ENCODE measurements at regions not wholly inside any gene's neighbourhood (a gene's known extent, or its start where the extent isn't known, plus 50 kb on each side); places are given as distances from the start of the nearest gene placed in this dataset.

DNA sequence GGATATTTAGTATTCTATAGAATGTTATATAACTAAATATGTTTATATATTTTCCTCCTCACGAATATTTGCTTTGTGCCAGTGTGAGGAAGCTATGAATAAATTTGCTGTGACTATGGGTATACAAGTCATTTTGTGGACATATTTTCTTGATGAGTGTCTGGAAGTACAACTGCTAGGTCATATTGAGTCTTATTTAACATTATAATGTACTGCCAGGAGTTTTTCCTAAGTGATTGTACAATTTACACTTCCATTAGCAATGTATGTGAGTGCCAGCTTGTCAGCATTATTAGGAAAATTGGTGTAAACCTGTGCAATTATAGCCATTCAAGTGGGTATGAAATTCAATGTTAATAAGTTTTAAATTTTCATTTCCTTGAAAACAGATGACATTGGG lies 1328.9 kb upstream of the TMEFF2 start:
- 44 to 72% methylated on average over 1 of the region's 1 CpG for WGBS, 2 donors
- H3K27me3 ChIP-seq = no peaks in the 10 kb centered on the region
- intact Hi-C loops (cut with DNase I) = no loop called here
- no peak overlapping the region for H3K4me3 ChIP-seq
- FAIRE-seq (no peak), ATAC-seq (no peak), DNase-seq (no peak)
- H3K36me3 ChIP-seq = no peaks in the 10 kb centered on the region
- no peaks in the 10 kb centered on the region for H3K9me3 ChIP-seq
- no peak overlapping the region for H3K27ac ChIP-seq
- TF ChIP-seq, protein P1, sequence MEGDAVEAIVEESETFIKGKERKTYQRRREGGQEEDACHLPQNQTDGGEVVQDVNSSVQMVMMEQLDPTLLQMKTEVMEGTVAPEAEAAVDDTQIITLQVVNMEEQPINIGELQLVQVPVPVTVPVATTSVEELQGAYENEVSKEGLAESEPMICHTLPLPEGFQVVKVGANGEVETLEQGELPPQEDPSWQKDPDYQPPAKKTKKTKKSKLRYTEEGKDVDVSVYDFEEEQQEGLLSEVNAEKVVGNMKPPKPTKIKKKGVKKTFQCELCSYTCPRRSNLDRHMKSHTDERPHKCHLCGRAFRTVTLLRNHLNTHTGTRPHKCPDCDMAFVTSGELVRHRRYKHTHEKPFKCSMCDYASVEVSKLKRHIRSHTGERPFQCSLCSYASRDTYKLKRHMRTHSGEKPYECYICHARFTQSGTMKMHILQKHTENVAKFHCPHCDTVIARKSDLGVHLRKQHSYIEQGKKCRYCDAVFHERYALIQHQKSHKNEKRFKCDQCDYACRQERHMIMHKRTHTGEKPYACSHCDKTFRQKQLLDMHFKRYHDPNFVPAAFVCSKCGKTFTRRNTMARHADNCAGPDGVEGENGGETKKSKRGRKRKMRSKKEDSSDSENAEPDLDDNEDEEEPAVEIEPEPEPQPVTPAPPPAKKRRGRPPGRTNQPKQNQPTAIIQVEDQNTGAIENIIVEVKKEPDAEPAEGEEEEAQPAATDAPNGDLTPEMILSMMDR (IDR thresholded peaks at IDR 0.05) = no peak
- H3K4me1 ChIP-seq = no peaks in the 10 kb centered on the region

DNA sequence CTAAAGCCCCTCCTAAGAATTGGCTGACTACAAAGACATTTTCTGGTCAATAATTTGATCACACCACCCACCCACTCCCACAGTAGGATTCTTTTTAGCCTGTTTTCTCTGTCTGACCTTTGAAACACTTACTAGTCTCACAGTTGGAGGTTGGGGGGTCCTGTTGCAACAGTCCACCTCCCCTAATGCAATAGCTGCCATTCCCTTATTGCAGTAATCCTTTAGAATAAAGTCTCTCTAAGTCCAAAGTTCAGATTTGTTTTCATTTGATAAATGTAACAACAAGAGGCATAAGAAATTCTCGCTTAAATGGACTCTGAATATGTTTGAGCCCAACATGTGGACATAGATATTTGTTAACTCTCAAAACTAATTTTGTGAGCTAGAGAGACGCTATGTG lies 1326.8 kb upstream of the TMEFF2 start:
- Histone ChIP-seq H3K4me1 (no peaks in the 10 kb centered on the region), H3K4me3 (no peak overlapping the region), H3K27ac (no peak overlapping the region), H3K36me3 (no peaks in the 10 kb centered on the region), H3K27me3 (no peaks in the 10 kb centered on the region), H3K9me3 (no peaks in the 10 kb centered on the region)
- ATAC-seq (no peak), FAIRE-seq (no peak), DNase-seq (no peak)
- intact Hi-C loops (cut with DNase I) = no loop called here
- 45 to 50% methylated on average over 2 of the region's 2 CpGs for WGBS, 2 donors
- TF ChIP-seq, protein P1 (IDR thresholded peaks at IDR 0.05) = no peak

DNA sequence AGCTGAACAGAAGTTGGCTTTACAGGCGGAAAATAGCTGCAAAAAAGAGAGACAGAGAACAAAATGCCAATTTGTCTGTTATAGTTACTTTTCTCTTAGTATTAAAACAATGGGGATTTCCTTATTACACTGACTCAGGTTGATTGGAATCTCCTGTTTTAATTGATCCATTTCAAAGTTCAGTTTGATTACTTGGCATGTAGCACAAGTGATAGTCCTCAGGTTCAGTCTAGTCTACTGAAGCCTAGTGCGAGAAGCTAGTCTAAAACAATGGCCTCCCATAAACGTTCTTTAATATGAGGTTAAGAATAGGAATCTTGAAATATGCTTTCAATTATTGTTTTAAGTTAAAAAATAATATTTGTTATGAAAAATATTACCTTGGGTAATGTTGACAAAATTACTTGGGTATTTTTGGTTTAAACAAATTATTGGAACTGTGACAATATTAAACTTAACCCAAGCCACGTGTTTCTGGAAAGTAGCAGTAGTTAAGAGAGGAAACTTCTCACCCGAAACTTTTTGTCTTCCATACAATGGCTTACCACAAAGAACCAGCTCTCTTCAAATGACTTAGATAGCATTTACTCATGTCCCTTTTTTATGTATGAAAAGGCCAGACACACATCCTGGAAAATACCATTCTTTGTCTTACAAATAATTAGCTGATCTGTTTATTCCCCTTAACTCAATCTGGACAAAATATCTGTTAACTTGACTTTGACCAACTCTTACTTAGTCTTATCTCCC lies 1326.2 kb upstream of the TMEFF2 start:
- WGBS, 2 donors = 59 to 71% methylated on average over 5 of the region's 5 CpGs
- TF ChIP-seq, protein P1 (IDR thresholded peaks at IDR 0.05) = no peak
- intact Hi-C loops (cut with DNase I) = no loop called here
- no peaks in the 10 kb centered on the region for H3K36me3 ChIP-seq
- H3K27me3 ChIP-seq = no peaks in the 10 kb centered on the region
- no peak for FAIRE-seq
- H3K27ac ChIP-seq = no peak overlapping the region
- no peak for DNase-seq
- no peaks in the 10 kb centered on the region for H3K4me1 ChIP-seq
- no peak overlapping the region for H3K4me3 ChIP-seq
- ATAC-seq = no peak
- H3K9me3 ChIP-seq = no peaks in the 10 kb centered on the region

DNA sequence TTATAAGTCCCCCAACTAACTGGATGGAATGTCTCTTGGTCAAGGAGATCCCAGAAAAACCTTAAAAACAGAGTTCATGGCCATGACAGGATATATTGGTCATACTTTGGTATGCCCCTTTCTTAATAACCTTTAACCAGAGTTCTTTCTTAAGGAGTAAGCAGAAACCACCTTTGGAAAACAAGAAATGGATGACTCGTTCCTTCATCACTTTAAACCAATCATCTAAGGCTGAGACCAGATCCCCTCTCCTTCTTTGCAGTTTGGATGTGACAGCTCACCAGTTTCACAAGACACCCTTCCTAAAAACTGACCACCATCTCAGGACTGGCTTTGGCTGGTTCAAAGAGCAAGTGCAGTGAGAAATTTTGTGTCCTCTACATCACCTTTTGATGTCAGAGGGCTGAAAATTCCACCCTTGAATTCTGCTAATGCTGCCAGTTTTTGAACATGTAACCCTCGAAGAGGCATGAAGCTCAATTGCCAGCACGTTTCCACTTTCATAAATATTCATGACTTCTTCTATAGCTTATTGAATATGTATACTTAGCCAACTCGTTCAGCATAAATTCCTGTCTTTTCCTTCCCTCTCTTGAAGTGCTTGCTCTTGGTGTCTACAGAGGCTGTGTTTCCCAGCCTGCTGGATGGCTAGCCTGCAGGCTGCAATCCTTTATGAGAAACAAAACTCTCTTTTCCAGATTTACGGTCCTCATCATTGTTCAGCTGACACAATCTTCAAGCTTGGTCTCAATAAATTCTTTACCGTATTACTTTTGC lies 1323.5 kb upstream of the TMEFF2 start:
- DNase-seq = no peak
- H3K9me3 ChIP-seq = no peaks in the 10 kb centered on the region
- intact Hi-C loops (cut with DNase I) = no loop called here
- H3K27me3 ChIP-seq = no peaks in the 10 kb centered on the region
- 49 to 70% methylated on average over 6 of the region's 6 CpGs for WGBS, 2 donors
- no peak for FAIRE-seq
- no peak overlapping the region for H3K27ac ChIP-seq
- no peak overlapping the region for H3K4me3 ChIP-seq
- ATAC-seq = no peak
- no peaks in the 10 kb centered on the region for H3K4me1 ChIP-seq
- TF ChIP-seq, protein P1 (IDR thresholded peaks at IDR 0.05) = no peak
- H3K36me3 ChIP-seq = no peaks in the 10 kb centered on the region

DNA sequence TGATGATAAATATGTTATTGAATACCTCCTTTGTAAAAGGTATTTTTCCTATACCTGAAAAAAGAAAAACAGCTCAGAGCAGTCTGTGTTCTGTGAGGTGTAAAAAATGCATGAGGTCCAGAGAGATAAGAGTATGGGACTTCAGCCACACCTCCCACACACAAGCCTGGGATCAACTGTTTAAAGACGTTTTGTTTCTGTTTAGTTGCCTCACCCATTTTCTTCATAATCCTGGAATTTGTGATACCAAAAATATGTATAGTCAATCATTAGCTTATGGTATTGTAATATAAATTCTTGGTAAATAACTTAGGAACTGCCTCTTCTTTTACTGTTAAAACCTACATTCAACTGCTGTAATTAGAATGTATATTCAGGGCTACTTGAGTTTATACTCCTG lies 1322.9 kb upstream of the TMEFF2 start:
- 10 to 20% methylated on average over 1 of the region's 1 CpG for WGBS, 2 donors
- no peak for ATAC-seq
- TF ChIP-seq, protein P1 (IDR thresholded peaks at IDR 0.05) = no peak
- Histone ChIP-seq H3K36me3 (no peaks in the 10 kb centered on the region), H3K4me1 (no peaks in the 10 kb centered on the region), H3K4me3 (no peak overlapping the region), H3K27me3 (no peaks in the 10 kb centered on the region), H3K9me3 (no peaks in the 10 kb centered on the region), H3K27ac (no peak overlapping the region)
- intact Hi-C loops (cut with DNase I) = no loop called here
- DNase-seq = no peak
- no peak for FAIRE-seq
